Astrocyte (in vitro differentiated cells and primary cell): ENCODE measurements at regions not wholly inside any gene's neighbourhood (a gene's known extent, or its start where the extent isn't known, plus 50 kb on each side); places are given as distances from the start of the nearest gene placed in this dataset.

Experiments used
- DNase-seq: peaks from one replicate; pipeline ENCODE4 v3.0.0-alpha.2; 2010; ENCODE audit warnings: low read depth
- FAIRE-seq: peaks from 2 replicates; lab custom pipeline; 2011; peaks lifted over from hg19 to GRCh38; lab: Jason Lieb, UNC
- H2AFZ ChIP-seq: 2 replicates; pipeline ENCODE4 v1.6.0; 2012; ENCODE audit warnings: low read depth, low read length, inconsistent platforms
- H3K27ac ChIP-seq: 2 replicates; pipeline ENCODE4 v1.5.1; 2011; ENCODE audit warnings: low read depth, low read length, inconsistent platforms
- H3K27me3 ChIP-seq: 2 replicates; pipeline ENCODE4 v1.6.0; 2011; ENCODE audit warnings: low read length, inconsistent platforms; ENCODE audit not compliant: insufficient read depth
- H3K36me3 ChIP-seq: 2 replicates; pipeline ENCODE4 v1.5.1; 2011; ENCODE audit warnings: low read length, inconsistent platforms; ENCODE audit not compliant: insufficient read depth
- H3K4me1 ChIP-seq: 2 replicates; pipeline ENCODE4 v1.5.1; 2011; ENCODE audit warnings: low read length, inconsistent platforms; ENCODE audit not compliant: insufficient read depth
- H3K4me2 ChIP-seq: 2 replicates; pipeline ENCODE4 v1.6.0; 2012; ENCODE audit warnings: low read length, inconsistent platforms
- H3K4me3 ChIP-seq: 2 replicates; pipeline ENCODE4 v1.5.1; 2011; ENCODE audit warnings: low read depth, mild to moderate bottlenecking, low read length, inconsistent platforms; ENCODE audit not compliant: insufficient read depth
- H3K79me2 ChIP-seq: 2 replicates; pipeline ENCODE4 v1.6.0; 2012; ENCODE audit warnings: mild to moderate bottlenecking, low read length, inconsistent platforms; ENCODE audit not compliant: insufficient read depth
- H3K9ac ChIP-seq: 2 replicates; pipeline ENCODE4 v1.6.0; 2012; ENCODE audit warnings: mild to moderate bottlenecking, low read length, inconsistent platforms
- H3K9me3 ChIP-seq: 2 replicates; pipeline ENCODE4 v1.5.1; 2012; ENCODE audit warnings: low read depth, mild to moderate bottlenecking, low read length, inconsistent platforms; ENCODE audit not compliant: insufficient read depth
- H4K20me1 ChIP-seq: 2 replicates; pipeline ENCODE4 v1.6.0; 2012; ENCODE audit warnings: low read length, inconsistent platforms; ENCODE audit not compliant: insufficient read depth
- H3K27ac Mint-ChIP-seq: one replicate; pipeline ENCODE4 v1.8.0; 2021; ENCODE audit warnings: mild to moderate bottlenecking, mixed read lengths; ENCODE audit not compliant: unreplicated experiment
- H3K27me3 Mint-ChIP-seq: one replicate; pipeline ENCODE4 v1.8.0; 2021; ENCODE audit warnings: low read depth, mixed read lengths; ENCODE audit not compliant: unreplicated experiment
- H3K36me3 Mint-ChIP-seq: one replicate; pipeline ENCODE4 v1.8.0; 2021; ENCODE audit warnings: low read depth, mixed read lengths; ENCODE audit not compliant: unreplicated experiment
- H3K4me1 Mint-ChIP-seq: one replicate; pipeline ENCODE4 v1.8.0; 2021; ENCODE audit warnings: low read depth, mixed read lengths; ENCODE audit not compliant: unreplicated experiment
- H3K4me3 Mint-ChIP-seq: one replicate; pipeline ENCODE4 v1.8.0; 2021; ENCODE audit warnings: mild to moderate bottlenecking, moderate library complexity, mixed read lengths; ENCODE audit not compliant: unreplicated experiment
- H3K9me3 Mint-ChIP-seq: one replicate; pipeline ENCODE4 v1.8.0; 2021; ENCODE audit warnings: mild to moderate bottlenecking, mixed read lengths; ENCODE audit not compliant: unreplicated experiment
- CTCF ChIP-seq: IDR thresholded peaks from 2 replicates; pipeline ENCODE4 v1.5.1; 2011; ENCODE audit warnings: low read depth, mild to moderate bottlenecking, inconsistent platforms, low read length, moderate library complexity; ENCODE audit not compliant: insufficient read depth
- EZH2 ChIP-seq: IDR thresholded peaks from 2 replicates; pipeline ENCODE4 v1.6.1; 2012; ENCODE audit warnings: mild to moderate bottlenecking, low read length, inconsistent platforms; ENCODE audit not compliant: insufficient read depth

- DNase-seq = no peak
- Histone ChIP-seq H3K4me3 (no peak overlapping the region), H3K9ac (no peak overlapping the region), H3K9me3 (no peaks in the 10 kb centered on the region), H4K20me1 (no peaks in the 10 kb centered on the region), H3K79me2 (no peaks in the 10 kb centered on the region), H3K27ac (no peak overlapping the region), H3K36me3 (no peaks in the 10 kb centered on the region), H3K4me2 (no peak overlapping the region), H3K4me1 (no peaks in the 10 kb centered on the region), H3K27me3 (no peaks in the 10 kb centered on the region), H2AFZ (no peak overlapping the region)
- Mint-ChIP-seq H3K36me3 (no peaks in the 10 kb centered on the region), H3K27ac (no peak overlapping the region), H3K4me3 (no peak overlapping the region), H3K9me3 (no peaks in the 10 kb centered on the region), H3K4me1 (no peaks in the 10 kb centered on the region), H3K27me3 (no peaks in the 10 kb centered on the region)
- TF ChIP-seq EZH2 (no peak), CTCF (no peak)
- no peak for FAIRE-seq
Measured at GRCh38 chr2:82075875-82076274, 1771.3 kb upstream of the LRRTM1 start.

- no peak overlapping the region for H3K9ac ChIP-seq
- Mint-ChIP-seq H3K36me3 (no peaks in the 10 kb centered on the region), H3K4me1 (no peaks in the 10 kb centered on the region), H3K27ac (no peak overlapping the region), H3K9me3 (no peaks in the 10 kb centered on the region), H3K4me3 (no peak overlapping the region), H3K27me3 (no peaks in the 10 kb centered on the region)
- no peaks in the 10 kb centered on the region for H3K27me3 ChIP-seq
- TF ChIP-seq EZH2 (no peak), CTCF (no peak)
- peaks cover 3% of the 10 kb centered on the region for H3K9me3 ChIP-seq
- no peaks in the 10 kb centered on the region for H4K20me1 ChIP-seq
- DNase-seq (no peak), FAIRE-seq (no peak)
- H3K4me3 ChIP-seq = no peak overlapping the region
- H2AFZ ChIP-seq = no peak overlapping the region
- no peaks in the 10 kb centered on the region for H3K36me3 ChIP-seq
- no peak overlapping the region for H3K4me2 ChIP-seq
- H3K79me2 ChIP-seq = no peaks in the 10 kb centered on the region
- H3K4me1 ChIP-seq = no peaks in the 10 kb centered on the region
- no peak overlapping the region for H3K27ac ChIP-seq
Measured at GRCh38 chr2:82062463-82062862, 1757.9 kb upstream of the LRRTM1 start.

DNA sequence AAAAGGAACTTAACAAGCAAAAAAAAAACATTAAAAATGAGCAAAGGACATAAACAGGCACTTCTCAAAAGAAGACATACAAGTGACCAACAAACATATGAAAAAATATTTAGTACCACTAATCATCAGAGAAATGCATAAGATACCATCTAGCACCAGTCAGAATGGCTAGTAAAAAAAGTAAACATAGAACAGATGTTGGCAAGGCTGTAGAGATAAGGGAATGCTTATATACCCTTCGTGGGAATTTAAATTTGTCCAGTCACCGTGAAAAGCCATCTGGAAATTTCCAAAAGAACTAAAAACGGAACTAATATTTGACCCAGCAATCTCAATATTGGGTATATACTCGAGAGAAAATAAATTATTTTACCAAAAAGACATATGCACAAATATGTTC, 1751.3 kb upstream of the LRRTM1 start:
- Histone ChIP-seq H3K4me1 (no peaks in the 10 kb centered on the region), H3K79me2 (no peaks in the 10 kb centered on the region), H4K20me1 (no peaks in the 10 kb centered on the region), H3K4me2 (no peak overlapping the region), H3K36me3 (no peaks in the 10 kb centered on the region), H2AFZ (no peak overlapping the region), H3K4me3 (no peak overlapping the region), H3K9ac (no peak overlapping the region), H3K27me3 (no peaks in the 10 kb centered on the region), H3K27ac (no peak overlapping the region), H3K9me3 (no peaks in the 10 kb centered on the region)
- H3K27ac Mint-ChIP-seq = no peak overlapping the region
- H3K9me3 Mint-ChIP-seq = no peaks in the 10 kb centered on the region
- TF ChIP-seq CTCF (no peak), EZH2 (no peak)
- no peaks in the 10 kb centered on the region for H3K36me3 Mint-ChIP-seq
- no peak overlapping the region for H3K4me3 Mint-ChIP-seq
- H3K4me1 Mint-ChIP-seq = no peaks in the 10 kb centered on the region
- FAIRE-seq (no peak), DNase-seq (no peak)
- H3K27me3 Mint-ChIP-seq = no peaks in the 10 kb centered on the region
